ENCODE measurements at regions not wholly inside any gene's neighbourhood (a gene's known extent, or its start where the extent isn't known, plus 50 kb on each side); places are given as distances from the start of the nearest gene placed in this dataset.

GRCh38 chr4:44908565-44908964, 182.2 kb upstream of the GNPDA2 start:
- Histone ChIP-seq H3K4me1 (ENCODE audit: control insufficient read depth, insufficient read depth, low read length) (no peaks in the 10 kb centered on the region), H3K27ac (ENCODE audit: low read length) (no peak overlapping the region), H3K4me3 (ENCODE audit: low read length) (no peak overlapping the region), H3K27me3 (ENCODE audit: control insufficient read depth, insufficient read depth, low read length) (no peaks in the 10 kb centered on the region), H3K36me3 (ENCODE audit: control insufficient read depth, insufficient read depth, low read length) (no peaks in the 10 kb centered on the region), H3K9me3 (replicated peaks; ENCODE audit: control insufficient read depth, low read depth, low read length) (no peaks in the 10 kb centered on the region)
- WGBS (ENCODE audit: insufficient coverage), result no CpG with 5 or more reads among the region's 1 CpG
- peak; percentile 36 for DNase-seq

GRCh38 chr4:44872246-44872645, 145.9 kb upstream of the GNPDA2 start:
- no peak for DNase-seq

GRCh38 chr4:44871133-44871532, 144.8 kb upstream of the GNPDA2 start:
- no peaks in the 10 kb centered on the region for H3K36me3 ChIP-seq (ENCODE audit: control insufficient read depth, insufficient read depth, low read length)
- no peak overlapping the region for H3K4me3 ChIP-seq (ENCODE audit: low read length)
- H3K9me3 ChIP-seq (replicated peaks; ENCODE audit: control insufficient read depth, low read depth, low read length), result no peaks in the 10 kb centered on the region
- H3K4me1 ChIP-seq (ENCODE audit: control insufficient read depth, insufficient read depth, low read length), result no peaks in the 10 kb centered on the region
- WGBS (ENCODE audit: insufficient coverage), result 100% methylated on average over 2 of the region's 4 CpGs
- H3K27me3 ChIP-seq (ENCODE audit: control insufficient read depth, insufficient read depth, low read length), result no peaks in the 10 kb centered on the region
- no peak for DNase-seq
- H3K27ac ChIP-seq (ENCODE audit: low read length), result no peak overlapping the region

More at GRCh38 chr4:44872246-44872645, 145.9 kb upstream of the GNPDA2 start:
- Histone ChIP-seq H3K27ac (ENCODE audit: low read length) (no peak overlapping the region), H3K4me1 (ENCODE audit: control insufficient read depth, insufficient read depth, low read length) (no peaks in the 10 kb centered on the region), H3K4me3 (ENCODE audit: low read length) (no peak overlapping the region), H3K36me3 (ENCODE audit: control insufficient read depth, insufficient read depth, low read length) (no peaks in the 10 kb centered on the region), H3K27me3 (ENCODE audit: control insufficient read depth, insufficient read depth, low read length) (no peaks in the 10 kb centered on the region), H3K9me3 (replicated peaks; ENCODE audit: control insufficient read depth, low read depth, low read length) (no peaks in the 10 kb centered on the region)

- no peak overlapping the region for H3K4me3 ChIP-seq (ENCODE audit: low read length)
Observed at GRCh38 chr4:44869985-44870384, 143.6 kb upstream of the GNPDA2 start.

GRCh38 chr4:44869222-44869882, 143.0 kb upstream of the GNPDA2 start:
- Histone ChIP-seq H3K36me3 (ENCODE audit: control insufficient read depth, insufficient read depth, low read length) (no peaks in the 10 kb centered on the region), H3K27me3 (ENCODE audit: control insufficient read depth, insufficient read depth, low read length) (no peaks in the 10 kb centered on the region), H3K4me1 (ENCODE audit: control insufficient read depth, insufficient read depth, low read length) (no peaks in the 10 kb centered on the region), H3K27ac (ENCODE audit: low read length) (no peak overlapping the region), H3K9me3 (replicated peaks; ENCODE audit: control insufficient read depth, low read depth, low read length) (no peaks in the 10 kb centered on the region), H3K4me3 (ENCODE audit: low read length) (no peak overlapping the region)
- 77% methylated on average over 2 of the region's 2 CpGs for WGBS (ENCODE audit: insufficient coverage)
- no peak for DNase-seq

More at GRCh38 chr4:44869985-44870384, 143.6 kb upstream of the GNPDA2 start:
- no peak for DNase-seq
- H3K27me3 ChIP-seq (ENCODE audit: control insufficient read depth, insufficient read depth, low read length), result no peaks in the 10 kb centered on the region
- H3K9me3 ChIP-seq (replicated peaks; ENCODE audit: control insufficient read depth, low read depth, low read length), result no peaks in the 10 kb centered on the region
- H3K27ac ChIP-seq (ENCODE audit: low read length), result no peak overlapping the region
- no peaks in the 10 kb centered on the region for H3K36me3 ChIP-seq (ENCODE audit: control insufficient read depth, insufficient read depth, low read length)
- WGBS (ENCODE audit: insufficient coverage), result 89% methylated on average over 1 of the region's 2 CpGs
- H3K4me1 ChIP-seq (ENCODE audit: control insufficient read depth, insufficient read depth, low read length), result no peaks in the 10 kb centered on the region

- H3K36me3 ChIP-seq (ENCODE audit: control insufficient read depth, insufficient read depth, low read length), result no peaks in the 10 kb centered on the region
- DNase-seq, result no peak
- H3K4me3 ChIP-seq (ENCODE audit: low read length), result no peak overlapping the region
- H3K4me1 ChIP-seq (ENCODE audit: control insufficient read depth, insufficient read depth, low read length), result no peaks in the 10 kb centered on the region
- no peak overlapping the region for H3K27ac ChIP-seq (ENCODE audit: low read length)
- H3K9me3 ChIP-seq (replicated peaks; ENCODE audit: control insufficient read depth, low read depth, low read length), result no peaks in the 10 kb centered on the region
- no peaks in the 10 kb centered on the region for H3K27me3 ChIP-seq (ENCODE audit: control insufficient read depth, insufficient read depth, low read length)
Observed at GRCh38 chr4:44861756-44862155, 135.4 kb upstream of the GNPDA2 start.

- no peaks in the 10 kb centered on the region for H3K27me3 ChIP-seq (ENCODE audit: control insufficient read depth, insufficient read depth, low read length)
- no peak overlapping the region for H3K27ac ChIP-seq (ENCODE audit: low read length)
- no peaks in the 10 kb centered on the region for H3K9me3 ChIP-seq (replicated peaks; ENCODE audit: control insufficient read depth, low read depth, low read length)
- no peak overlapping the region for H3K4me3 ChIP-seq (ENCODE audit: low read length)
- H3K36me3 ChIP-seq (ENCODE audit: control insufficient read depth, insufficient read depth, low read length), result no peaks in the 10 kb centered on the region
- no peak for DNase-seq
- WGBS (ENCODE audit: insufficient coverage), result no CpG with 5 or more reads among the region's 2 CpGs
- H3K4me1 ChIP-seq (ENCODE audit: control insufficient read depth, insufficient read depth, low read length), result no peaks in the 10 kb centered on the region
Observed at GRCh38 chr4:44859477-44859876, 133.1 kb upstream of the GNPDA2 start.

- Histone ChIP-seq H3K4me1 (ENCODE audit: control insufficient read depth, insufficient read depth, low read length) (no peaks in the 10 kb centered on the region), H3K4me3 (ENCODE audit: low read length) (no peak overlapping the region), H3K36me3 (ENCODE audit: control insufficient read depth, insufficient read depth, low read length) (no peaks in the 10 kb centered on the region), H3K27me3 (ENCODE audit: control insufficient read depth, insufficient read depth, low read length) (no peaks in the 10 kb centered on the region), H3K27ac (ENCODE audit: low read length) (no peak overlapping the region), H3K9me3 (replicated peaks; ENCODE audit: control insufficient read depth, low read depth, low read length) (no peaks in the 10 kb centered on the region)
- no peak for DNase-seq
Observed at GRCh38 chr4:44848466-44848865, 122.1 kb upstream of the GNPDA2 start.

- DNase-seq, result no peak
- Histone ChIP-seq H3K36me3 (ENCODE audit: control insufficient read depth, insufficient read depth, low read length) (no peaks in the 10 kb centered on the region), H3K27ac (ENCODE audit: low read length) (no peak overlapping the region), H3K27me3 (ENCODE audit: control insufficient read depth, insufficient read depth, low read length) (no peaks in the 10 kb centered on the region), H3K9me3 (replicated peaks; ENCODE audit: control insufficient read depth, low read depth, low read length) (no peaks in the 10 kb centered on the region), H3K4me1 (ENCODE audit: control insufficient read depth, insufficient read depth, low read length) (no peaks in the 10 kb centered on the region), H3K4me3 (ENCODE audit: low read length) (no peak overlapping the region)
- WGBS (ENCODE audit: insufficient coverage), result 100% methylated on average over 3 of the region's 4 CpGs
Observed at GRCh38 chr4:44845993-44846392, 119.6 kb upstream of the GNPDA2 start.

GRCh38 chr4:44845309-44845708, 119.0 kb upstream of the GNPDA2 start:
- no peak for DNase-seq
- H3K9me3 ChIP-seq (replicated peaks; ENCODE audit: control insufficient read depth, low read depth, low read length), result no peaks in the 10 kb centered on the region
- no peak overlapping the region for H3K4me3 ChIP-seq (ENCODE audit: low read length)
- WGBS (ENCODE audit: insufficient coverage), result no CpG with 5 or more reads among the region's 1 CpG
- H3K36me3 ChIP-seq (ENCODE audit: control insufficient read depth, insufficient read depth, low read length), result no peaks in the 10 kb centered on the region
- no peaks in the 10 kb centered on the region for H3K27me3 ChIP-seq (ENCODE audit: control insufficient read depth, insufficient read depth, low read length)
- no peak overlapping the region for H3K27ac ChIP-seq (ENCODE audit: low read length)
- no peaks in the 10 kb centered on the region for H3K4me1 ChIP-seq (ENCODE audit: control insufficient read depth, insufficient read depth, low read length)

- H3K27me3 ChIP-seq (ENCODE audit: control insufficient read depth, insufficient read depth, low read length), result no peaks in the 10 kb centered on the region
- no peaks in the 10 kb centered on the region for H3K9me3 ChIP-seq (replicated peaks; ENCODE audit: control insufficient read depth, low read depth, low read length)
- H3K36me3 ChIP-seq (ENCODE audit: control insufficient read depth, insufficient read depth, low read length), result no peaks in the 10 kb centered on the region
- H3K27ac ChIP-seq (ENCODE audit: low read length), result no peak overlapping the region
- WGBS (ENCODE audit: insufficient coverage), result 60% methylated on average over 1 of the region's 4 CpGs
- no peak for DNase-seq
- no peaks in the 10 kb centered on the region for H3K4me1 ChIP-seq (ENCODE audit: control insufficient read depth, insufficient read depth, low read length)
- no peak overlapping the region for H3K4me3 ChIP-seq (ENCODE audit: low read length)
Observed at GRCh38 chr4:44842531-44842930, 116.2 kb upstream of the GNPDA2 start.

Measured in muscle of leg (tissue), 3 donors.